Effector memory CD4-positive, alpha-beta T cell (primary cell): ENCODE measurements at regions not wholly inside any gene's neighbourhood (a gene's known extent, or its start where the extent isn't known, plus 50 kb on each side); places are given as distances from the start of the nearest gene placed in this dataset.

ENCODE experiments used
- DNase-seq, 3 donors: peaks; one replicate each; pipeline ENCODE4 v3.0.0-alpha.2; 2020
- H3K27ac ChIP-seq: 2 replicates; pipeline ENCODE4 v1.7.0; 2013; ENCODE audit warnings: mild to moderate bottlenecking, low read length, moderate library complexity; ENCODE audit not compliant: insufficient read depth, poor library complexity, severe bottlenecking
- H3K27me3 ChIP-seq: replicated peaks from 2 replicates; pipeline ENCODE4 v1.7.0; 2013; ENCODE audit warnings: mild to moderate bottlenecking, low read length; ENCODE audit not compliant: insufficient read depth, control insufficient read depth, poor library complexity, severe bottlenecking
- H3K36me3 ChIP-seq: 2 replicates; pipeline ENCODE4 v1.7.0; 2013; ENCODE audit warnings: mild to moderate bottlenecking, low read length, moderate library complexity; ENCODE audit not compliant: control insufficient read depth, insufficient read depth
- H3K4me1 ChIP-seq: 2 replicates; pipeline ENCODE4 v1.7.0; 2013; ENCODE audit warnings: low read length, mild to moderate bottlenecking; ENCODE audit not compliant: control insufficient read depth, insufficient read depth, poor library complexity, severe bottlenecking
- H3K4me3 ChIP-seq: 2 replicates; pipeline ENCODE4 v1.7.0; 2013; ENCODE audit warnings: low read length, low read depth, mild to moderate bottlenecking; ENCODE audit not compliant: insufficient read depth, poor library complexity, severe bottlenecking
- H3K9me3 ChIP-seq: 2 replicates; pipeline ENCODE4 v1.7.0; 2013; ENCODE audit warnings: mild to moderate bottlenecking, low read length, moderate library complexity; ENCODE audit not compliant: control insufficient read depth

DNA sequence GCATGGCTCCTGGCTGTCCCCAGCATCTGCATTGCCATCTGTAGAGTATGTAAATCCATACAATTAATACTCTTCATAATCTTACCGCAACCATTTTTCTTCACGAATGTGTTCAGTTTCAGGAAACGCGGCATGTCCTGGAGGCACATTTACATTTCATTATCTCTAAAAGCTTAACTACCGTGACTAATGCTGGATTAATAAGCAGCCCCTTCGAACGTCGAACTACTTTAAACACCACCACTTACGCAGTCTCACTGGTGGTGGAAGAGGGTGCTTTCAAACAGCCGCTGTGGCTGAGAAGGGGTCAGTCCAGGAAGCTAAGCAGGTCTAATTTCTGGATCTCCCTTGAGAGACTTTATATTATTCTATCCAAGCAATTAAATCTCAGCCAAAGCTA, 85.6 kb downstream of the C5orf15 start:
- H3K36me3 ChIP-seq, result no peaks in the 10 kb centered on the region
- DNase-seq, result no peak
- no peaks in the 10 kb centered on the region for H3K27me3 ChIP-seq
- H3K4me1 ChIP-seq, result no peaks in the 10 kb centered on the region
- no peak overlapping the region for H3K4me3 ChIP-seq
- no peaks in the 10 kb centered on the region for H3K9me3 ChIP-seq
- H3K27ac ChIP-seq, result no peak overlapping the region

DNA sequence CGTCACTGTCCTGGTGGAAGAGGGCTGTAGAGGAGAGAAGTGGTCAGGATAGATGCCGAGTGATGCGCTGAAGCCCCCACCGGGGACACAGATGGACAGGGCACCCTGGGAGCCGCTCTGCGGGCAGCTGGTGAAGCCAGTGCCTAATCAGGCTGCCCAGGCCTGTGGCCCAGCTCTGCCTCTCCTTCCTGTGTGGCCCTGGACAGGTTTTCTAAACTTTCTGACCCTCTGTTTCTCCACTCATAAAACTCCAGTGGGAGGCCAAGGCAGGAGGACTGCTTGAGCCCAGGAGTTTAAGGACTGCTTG, 86.1 kb downstream of the C5orf15 start:
- no peaks in the 10 kb centered on the region for H3K36me3 ChIP-seq
- no peaks in the 10 kb centered on the region for H3K9me3 ChIP-seq
- no peak for DNase-seq
- no peaks in the 10 kb centered on the region for H3K4me1 ChIP-seq
- no peak overlapping the region for H3K4me3 ChIP-seq
- no peaks in the 10 kb centered on the region for H3K27me3 ChIP-seq
- no peak overlapping the region for H3K27ac ChIP-seq

DNA sequence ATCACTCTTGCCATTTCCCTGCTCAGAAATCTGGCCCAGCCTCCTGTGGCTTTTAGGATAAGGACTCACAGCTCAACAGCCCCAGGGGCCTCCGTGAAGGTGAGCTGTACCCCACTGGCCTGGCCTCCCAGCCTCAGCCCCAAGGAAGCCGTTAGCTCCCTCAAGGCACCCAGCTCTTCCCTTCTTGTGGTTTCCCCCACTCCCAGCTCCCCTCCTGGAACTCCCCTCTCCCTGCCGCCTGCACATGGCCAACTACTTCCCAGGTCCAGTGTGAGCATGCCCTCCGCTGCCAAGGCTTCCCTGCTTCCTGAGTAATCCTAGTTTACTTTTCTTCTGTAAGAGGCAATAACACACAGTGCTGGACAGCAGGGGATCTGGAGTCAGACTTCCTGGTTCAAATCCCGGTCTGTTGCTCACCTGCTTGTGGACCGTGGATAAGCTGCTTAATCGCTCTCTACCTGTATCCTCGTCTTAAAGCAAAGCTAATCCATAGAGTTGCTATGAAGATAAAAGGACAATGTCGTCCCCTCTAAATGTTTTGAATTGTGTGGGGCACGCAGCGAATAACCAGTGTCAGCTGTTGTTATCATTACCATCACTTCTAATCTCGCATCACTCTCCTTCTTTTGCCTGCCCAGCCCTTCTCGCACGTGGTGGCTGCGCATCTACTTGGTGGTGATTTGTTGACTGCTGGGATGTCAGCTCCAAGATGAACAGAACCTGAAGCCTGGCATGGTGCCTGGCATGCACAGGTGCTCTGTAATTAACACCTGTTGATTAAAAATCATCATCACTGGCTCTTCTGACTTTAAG, 86.6 kb downstream of the C5orf15 start:
- DNase-seq, result no peak
- Histone ChIP-seq H3K27ac (no peak overlapping the region), H3K4me3 (no peak overlapping the region)

DNA sequence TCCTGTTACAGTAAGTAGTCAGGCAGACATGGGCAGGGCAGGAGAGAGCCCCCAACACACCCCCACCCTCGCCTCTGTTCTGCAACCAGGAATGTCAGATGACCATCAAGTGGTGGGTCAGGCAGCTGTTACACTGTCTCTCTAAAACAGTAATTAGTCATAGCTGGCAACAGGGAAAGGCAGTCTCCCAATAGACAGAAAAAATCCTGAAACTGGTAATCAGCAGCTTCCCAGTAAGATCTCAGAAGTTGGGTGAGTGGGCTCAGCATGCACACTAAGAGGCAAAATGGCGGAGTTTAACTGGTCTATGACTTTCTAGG, 90.2 kb downstream of the C5orf15 start:
- H3K36me3 ChIP-seq, result no peaks in the 10 kb centered on the region
- DNase-seq, result no peak
- no peaks in the 10 kb centered on the region for H3K4me1 ChIP-seq
- H3K27ac ChIP-seq, result no peak overlapping the region
- H3K4me3 ChIP-seq, result no peak overlapping the region
- no peaks in the 10 kb centered on the region for H3K27me3 ChIP-seq
- no peaks in the 10 kb centered on the region for H3K9me3 ChIP-seq

More for the DNA sequence above, 86.6 kb downstream of the C5orf15 start:
- Histone ChIP-seq H3K36me3 (no peaks in the 10 kb centered on the region), H3K9me3 (no peaks in the 10 kb centered on the region), H3K27me3 (no peaks in the 10 kb centered on the region), H3K4me1 (no peaks in the 10 kb centered on the region)

DNA sequence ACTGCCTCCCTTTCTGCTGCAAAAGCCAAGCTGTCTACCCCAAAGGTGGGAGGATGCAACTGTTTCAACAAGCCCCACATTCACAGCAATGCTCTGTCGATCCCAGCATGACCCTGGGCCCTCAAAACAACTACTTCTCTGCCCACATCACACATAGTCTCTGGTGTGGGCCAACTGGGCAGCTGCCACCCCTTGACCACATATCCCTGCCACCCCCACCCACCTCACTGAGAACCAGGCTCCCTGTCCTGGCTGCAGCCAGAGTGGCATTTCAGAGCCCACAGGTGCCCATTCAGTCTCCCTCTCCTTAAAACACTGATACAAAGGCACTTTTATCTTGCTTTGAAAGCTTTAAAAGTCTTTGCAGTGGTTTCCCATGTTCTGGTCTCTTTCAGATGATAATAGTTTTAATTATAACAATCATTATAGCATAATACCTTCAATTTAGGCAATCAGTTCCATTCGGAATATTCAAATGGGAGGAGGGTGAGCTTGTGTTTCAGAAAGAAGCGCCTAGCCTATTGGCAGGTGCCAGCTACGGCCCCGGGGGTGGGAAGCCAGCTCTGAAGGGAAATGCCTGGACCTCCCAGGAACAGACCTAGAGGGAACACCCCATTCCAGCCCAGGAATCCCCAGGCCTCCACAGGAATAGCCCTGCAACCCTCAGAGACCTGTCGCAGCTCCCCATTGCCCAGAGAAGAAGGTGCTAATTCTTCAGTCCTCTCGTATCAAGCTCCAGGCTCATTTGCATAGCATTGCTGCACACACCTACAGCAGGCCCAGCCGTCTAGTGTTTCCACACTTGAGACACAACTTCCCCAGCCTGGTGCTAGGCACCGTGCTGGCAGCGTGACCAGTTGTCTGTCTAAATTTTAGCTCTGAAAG, 90.8 kb downstream of the C5orf15 start:
- no peaks in the 10 kb centered on the region for H3K27me3 ChIP-seq
- no peak for DNase-seq
- H3K9me3 ChIP-seq, result no peaks in the 10 kb centered on the region
- no peak overlapping the region for H3K4me3 ChIP-seq
- H3K4me1 ChIP-seq, result no peaks in the 10 kb centered on the region
- H3K36me3 ChIP-seq, result no peaks in the 10 kb centered on the region
- no peak overlapping the region for H3K27ac ChIP-seq

DNA sequence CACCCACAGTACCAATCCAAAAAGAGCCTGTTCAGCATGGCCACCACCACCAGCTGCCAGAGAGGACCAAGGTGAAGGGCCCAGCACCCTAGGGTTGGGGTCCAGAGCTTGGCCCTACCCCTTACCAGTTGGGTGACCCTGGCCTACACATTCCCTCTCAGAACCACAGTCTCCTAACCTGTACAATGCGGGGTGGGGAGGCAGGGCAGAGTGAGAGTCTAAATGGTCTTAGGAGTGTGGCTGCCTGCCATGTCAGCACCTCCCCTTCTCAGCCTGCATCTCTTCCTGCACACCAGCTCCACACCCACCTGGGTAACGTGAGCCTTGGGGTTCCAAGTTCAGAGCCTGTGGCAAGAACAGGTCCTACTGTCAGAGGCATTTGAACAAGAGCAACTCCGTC, 92.2 kb downstream of the C5orf15 start:
- Histone ChIP-seq H3K9me3 (no peaks in the 10 kb centered on the region), H3K4me1 (no peaks in the 10 kb centered on the region), H3K4me3 (no peak overlapping the region), H3K27ac (no peak overlapping the region), H3K27me3 (no peaks in the 10 kb centered on the region), H3K36me3 (no peaks in the 10 kb centered on the region)
- DNase-seq, result no peak

DNA sequence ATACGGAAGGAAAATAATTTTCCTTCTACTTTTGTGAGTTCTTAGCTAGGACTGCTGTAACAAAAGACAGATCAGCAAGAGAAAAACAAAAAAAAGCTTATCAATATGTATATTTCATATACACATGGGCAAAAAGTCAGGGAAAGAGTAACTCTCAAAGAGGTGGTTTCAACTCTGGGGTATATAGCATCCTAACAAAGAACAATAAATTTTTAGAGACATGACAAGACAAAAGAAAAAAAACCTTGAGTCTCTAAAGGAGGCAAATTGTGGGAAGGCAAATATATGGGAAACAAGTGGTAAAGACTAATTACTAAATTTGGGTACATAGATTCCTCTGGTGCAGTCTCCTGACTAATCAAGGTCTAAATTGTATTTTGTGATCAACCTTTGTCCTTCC, 93.2 kb downstream of the C5orf15 start:
- no peak for DNase-seq
- no peaks in the 10 kb centered on the region for H3K36me3 ChIP-seq
- no peaks in the 10 kb centered on the region for H3K4me1 ChIP-seq
- H3K27me3 ChIP-seq, result no peaks in the 10 kb centered on the region
- no peak overlapping the region for H3K4me3 ChIP-seq
- H3K27ac ChIP-seq, result no peak overlapping the region
- H3K9me3 ChIP-seq, result no peaks in the 10 kb centered on the region

DNA sequence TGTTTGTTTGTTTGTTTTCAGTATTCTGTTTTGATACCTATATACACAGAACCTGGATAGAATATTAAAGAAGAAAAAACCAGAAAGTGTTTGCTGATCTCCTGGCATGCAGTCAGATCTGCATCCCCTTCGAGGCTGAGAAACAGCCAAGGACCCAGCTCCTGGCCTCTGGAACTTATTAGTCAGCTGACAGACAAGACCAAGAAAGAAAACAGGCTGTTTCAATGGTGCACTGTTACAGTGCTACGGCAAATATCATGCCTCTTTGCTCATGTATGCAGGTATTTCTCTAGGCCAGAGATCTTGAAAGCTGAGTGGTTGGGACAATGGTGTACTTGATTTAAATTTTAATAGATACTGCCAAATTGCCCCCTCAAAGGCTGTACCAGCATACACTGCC, 95.0 kb downstream of the C5orf15 start:
- H3K9me3 ChIP-seq, result no peaks in the 10 kb centered on the region
- no peak for DNase-seq

DNA sequence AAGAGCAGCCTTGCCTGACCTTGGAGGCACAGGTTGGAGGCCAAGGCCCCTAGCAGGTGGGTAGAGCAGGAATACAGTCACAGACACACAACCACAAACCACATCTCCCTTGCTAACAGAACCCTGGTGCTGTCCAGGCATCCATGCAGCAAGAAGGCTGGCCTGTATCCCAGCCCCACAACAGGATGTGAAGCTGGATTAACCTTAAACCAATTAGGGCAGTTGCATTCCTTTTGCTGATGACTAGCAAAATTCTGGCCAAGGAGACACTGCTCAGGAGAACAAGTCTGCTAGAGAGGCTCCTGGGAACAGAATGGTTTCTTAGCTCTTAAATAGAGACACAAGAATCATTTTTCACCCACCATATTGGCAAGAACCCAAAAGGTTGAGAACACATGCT, 97.8 kb downstream of the C5orf15 start:
- no peaks in the 10 kb centered on the region for H3K27me3 ChIP-seq
- no peak overlapping the region for H3K27ac ChIP-seq
- H3K4me3 ChIP-seq, result no peak overlapping the region
- DNase-seq, result no peak
- H3K4me1 ChIP-seq, result no peaks in the 10 kb centered on the region
- no peaks in the 10 kb centered on the region for H3K9me3 ChIP-seq
- no peaks in the 10 kb centered on the region for H3K36me3 ChIP-seq

More for the DNA sequence above, 95.0 kb downstream of the C5orf15 start:
- no peaks in the 10 kb centered on the region for H3K36me3 ChIP-seq
- no peak overlapping the region for H3K27ac ChIP-seq
- H3K27me3 ChIP-seq, result no peaks in the 10 kb centered on the region
- H3K4me3 ChIP-seq, result no peak overlapping the region
- no peaks in the 10 kb centered on the region for H3K4me1 ChIP-seq

DNA sequence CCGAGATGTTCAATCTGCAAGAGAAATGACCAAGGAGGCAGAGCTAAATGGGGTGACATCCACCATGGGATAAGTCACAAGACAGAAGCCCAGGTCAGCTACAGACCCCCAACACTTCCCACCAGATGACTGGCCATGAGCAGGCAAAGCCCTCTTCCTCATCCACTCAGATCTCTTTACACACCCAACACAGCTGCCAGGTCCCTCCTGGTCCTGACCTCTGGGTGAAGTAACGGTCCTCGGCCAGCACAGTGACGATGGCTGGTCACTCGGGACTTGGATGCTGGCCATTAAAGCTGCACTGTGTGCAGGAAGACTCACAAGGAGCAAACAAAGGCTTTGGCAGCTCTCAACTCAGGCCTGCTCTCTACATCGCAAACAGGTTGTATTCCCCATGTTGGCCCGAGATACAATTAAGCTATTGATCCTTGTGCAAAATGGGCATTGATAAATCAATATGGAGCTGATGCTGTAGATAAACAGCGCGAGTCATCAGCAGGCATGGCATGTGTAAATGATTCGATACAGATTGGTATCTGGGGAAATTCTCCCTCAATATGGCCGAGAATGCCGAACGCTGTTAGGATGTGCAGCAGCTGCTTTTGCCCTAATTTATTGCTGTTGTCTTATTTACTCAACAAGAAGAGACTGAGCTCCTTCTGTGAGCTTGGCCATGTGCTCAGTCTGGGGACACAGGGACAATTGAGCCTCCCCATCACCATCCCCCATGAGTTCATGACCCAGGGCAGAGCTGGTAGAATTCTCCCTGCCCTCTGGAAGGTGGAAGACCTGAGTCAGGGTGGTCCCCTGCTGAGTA, 98.7 kb downstream of the C5orf15 start:
- Histone ChIP-seq H3K9me3 (no peaks in the 10 kb centered on the region), H3K4me3 (no peak overlapping the region), H3K36me3 (no peaks in the 10 kb centered on the region), H3K27me3 (no peaks in the 10 kb centered on the region), H3K27ac (no peak overlapping the region), H3K4me1 (no peaks in the 10 kb centered on the region)
- no peak for DNase-seq
